OCI-LY1 (cell line): ENCODE measurements at regions not wholly inside any gene's neighbourhood (a gene's known extent, or its start where the extent isn't known, plus 50 kb on each side); places are given as distances from the start of the nearest gene placed in this dataset.

ENCODE experiments used
- H2AFZ ChIP-seq: fragments of 200-600 bp; sonication (generic), shearing (Covaris generic); 2 replicates; pipeline ENCODE4 v1.6.0; 2014; ENCODE audit warnings: antibody characterized with exemption, mild to moderate bottlenecking, low read length
- H3F3A ChIP-seq: fragments of 200-600 bp; sonication (generic), shearing (Covaris generic); 2 replicates; pipeline ENCODE4 v1.6.0; 2014; ENCODE audit warnings: mild to moderate bottlenecking, antibody characterized with exemption, low read length, moderate library complexity; ENCODE audit not compliant: insufficient read depth
- H3K27ac ChIP-seq: fragments of 200-600 bp; sonication (generic); 2 replicates; pipeline ENCODE4 v1.5.1; 2014; ENCODE audit warnings: low read length, mixed run types, mild to moderate bottlenecking, low read depth; ENCODE audit not compliant: poor library complexity, severe bottlenecking
- H3K27me3 ChIP-seq: fragments of 200-600 bp; sonication (generic); 2 replicates; pipeline ENCODE4 v1.6.0; 2014; ENCODE audit warnings: antibody characterized with exemption, mild to moderate bottlenecking, low read length, moderate library complexity; ENCODE audit not compliant: insufficient read depth
- H3K36me3 ChIP-seq: fragments of 200-600 bp; sonication (generic); 2 replicates; pipeline ENCODE4 v1.6.1; 2014; ENCODE audit warnings: mild to moderate bottlenecking, antibody characterized with exemption, low read length, moderate library complexity, mixed read lengths; ENCODE audit not compliant: insufficient read depth
- H3K4me1 ChIP-seq: fragments of 200-600 bp; sonication (generic); 2 replicates; pipeline ENCODE4 v1.5.1; 2014; ENCODE audit warnings: mild to moderate bottlenecking, low read length, moderate library complexity; ENCODE audit not compliant: insufficient read depth, severe bottlenecking
- H3K4me2 ChIP-seq: fragments of 200-600 bp; sonication (generic), shearing (Covaris generic); 2 replicates; pipeline ENCODE4 v1.6.1; 2014; ENCODE audit warnings: low read length
- H3K4me3 ChIP-seq: fragments of 200-600 bp; sonication (generic); 2 replicates; pipeline ENCODE4 v1.5.1; 2014; ENCODE audit warnings: low read length, low read depth, mild to moderate bottlenecking, mixed read lengths; ENCODE audit not compliant: poor library complexity, severe bottlenecking
- H3K79me2 ChIP-seq: fragments of 200-600 bp; shearing (Covaris generic); 2 replicates; pipeline ENCODE4 v1.6.1; 2016; ENCODE audit warnings: mixed run types, low read length, mixed read lengths; ENCODE audit not compliant: insufficient read depth
- H3K9ac ChIP-seq: fragments of 200-600 bp; sonication (generic), shearing (Covaris generic); 2 replicates; pipeline ENCODE4 v1.6.1; 2014; ENCODE audit warnings: mild to moderate bottlenecking, low read length, mixed read lengths
- H3K9me2 ChIP-seq: fragments of 200-600 bp; sonication (generic), shearing (Covaris generic); 2 replicates; pipeline ENCODE4 v1.6.1; 2014; ENCODE audit warnings: low read depth, mild to moderate bottlenecking, low read length, mixed read lengths
- H3K9me3 ChIP-seq: fragments of 200-600 bp; shearing (Covaris generic); 2 replicates; pipeline ENCODE4 v1.6.1; 2014; ENCODE audit warnings: low read length, mixed read lengths
- H4K20me1 ChIP-seq: fragments of 200-600 bp; sonication (generic), shearing (Covaris generic); 2 replicates; pipeline ENCODE4 v1.6.0; 2016; ENCODE audit warnings: mild to moderate bottlenecking, low read length; ENCODE audit not compliant: insufficient read depth
- CTCF ChIP-seq: fragments of 200-600 bp; sonication (generic), shearing (Covaris generic); IDR thresholded peaks from 2 replicates; pipeline ENCODE4 v1.5.1; 2017; ENCODE audit warnings: mild to moderate bottlenecking, antibody characterized with exemption, low read length, moderate library complexity, mixed read lengths
- EZH2 ChIP-seq: fragments of 200-600 bp; sonication (generic), shearing (Covaris generic); IDR thresholded peaks from 2 replicates; pipeline ENCODE4 v1.8.0; 2017; ENCODE audit warnings: borderline replicate concordance, mixed run types, mild to moderate bottlenecking, antibody characterized with exemption, low read length, moderate library complexity, mixed read lengths

DNA sequence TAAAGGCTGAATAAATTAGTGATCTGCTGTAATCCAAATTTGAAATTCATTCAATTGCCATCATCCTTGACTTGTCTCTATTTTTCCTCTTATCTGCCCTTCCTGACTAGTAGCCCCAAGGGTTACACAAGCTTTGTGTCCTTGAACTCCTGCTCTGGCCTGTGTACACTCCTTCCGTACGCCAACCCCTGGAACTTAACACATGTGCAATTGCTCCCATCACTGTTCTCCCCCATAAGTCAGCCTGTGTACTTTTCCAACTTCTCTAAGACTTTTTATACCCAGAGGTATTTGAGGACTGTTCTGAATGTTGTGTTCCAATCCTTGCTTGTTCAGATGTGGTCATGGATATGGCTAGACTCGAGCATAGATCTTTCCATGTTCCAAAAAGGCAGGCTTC, 171.1 kb upstream of the G2E3 start:
- TF ChIP-seq EZH2 (no peak), CTCF (no peak)
- Histone ChIP-seq H3F3A (no peaks in the 10 kb centered on the region), H3K36me3 (no peaks in the 10 kb centered on the region), H3K4me3 (no peak overlapping the region), H3K9me2 (no peaks in the 10 kb centered on the region), H4K20me1 (no peaks in the 10 kb centered on the region), H3K27ac (no peak overlapping the region), H3K79me2 (no peaks in the 10 kb centered on the region), H3K27me3 (no peaks in the 10 kb centered on the region), H2AFZ (no peak overlapping the region), H3K4me2 (no peak overlapping the region), H3K9ac (no peak overlapping the region), H3K4me1 (no peaks in the 10 kb centered on the region), H3K9me3 (no peaks in the 10 kb centered on the region)

DNA sequence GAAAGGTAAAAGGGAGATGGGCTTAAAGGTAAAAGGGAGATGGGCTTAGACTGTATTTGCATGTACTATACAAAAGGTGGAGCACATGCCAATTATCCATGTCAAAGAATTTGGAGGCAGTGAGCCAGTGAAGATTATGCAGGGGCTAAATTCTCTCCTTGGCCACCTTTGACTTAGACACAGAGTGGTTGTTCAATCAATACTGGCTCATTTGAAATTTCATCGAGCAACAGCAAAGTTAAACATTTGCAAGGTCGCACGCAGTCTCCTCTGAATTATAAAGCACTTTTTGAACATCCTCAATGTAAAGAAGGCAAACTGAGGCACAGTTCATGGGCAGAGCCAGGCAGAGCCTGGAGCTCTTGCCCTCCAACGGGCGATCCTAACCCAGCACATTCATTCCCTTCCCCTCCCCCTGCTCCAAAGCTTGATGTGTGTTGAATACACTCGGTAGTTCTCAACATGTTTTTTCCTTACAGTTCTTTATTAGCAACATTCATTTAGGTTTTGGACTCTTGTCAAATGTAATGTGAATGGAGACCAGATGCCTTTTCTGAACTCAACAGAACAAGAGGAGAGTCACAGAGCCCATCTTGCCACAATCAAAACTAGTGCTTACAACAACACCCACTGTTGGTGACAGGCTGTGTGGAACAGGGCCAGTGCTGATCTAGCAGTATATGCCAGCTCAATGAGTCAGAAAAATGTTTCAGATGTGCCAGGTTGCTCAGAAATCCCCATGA, 169.7 kb upstream of the G2E3 start:
- H3K4me1 ChIP-seq: no peaks in the 10 kb centered on the region
- no peaks in the 10 kb centered on the region for H4K20me1 ChIP-seq
- no peaks in the 10 kb centered on the region for H3K36me3 ChIP-seq
- H3K27ac ChIP-seq: no peak overlapping the region
- no peaks in the 10 kb centered on the region for H3K9me2 ChIP-seq
- no peak overlapping the region for H3K4me2 ChIP-seq
- TF ChIP-seq CTCF: no peak
- TF ChIP-seq EZH2: no peak
- H3K27me3 ChIP-seq: no peaks in the 10 kb centered on the region
- H3K9ac ChIP-seq: no peak overlapping the region
- H2AFZ ChIP-seq: no peak overlapping the region
- no peaks in the 10 kb centered on the region for H3K9me3 ChIP-seq
- no peaks in the 10 kb centered on the region for H3K79me2 ChIP-seq
- H3K4me3 ChIP-seq: no peak overlapping the region
- H3F3A ChIP-seq: no peaks in the 10 kb centered on the region

DNA sequence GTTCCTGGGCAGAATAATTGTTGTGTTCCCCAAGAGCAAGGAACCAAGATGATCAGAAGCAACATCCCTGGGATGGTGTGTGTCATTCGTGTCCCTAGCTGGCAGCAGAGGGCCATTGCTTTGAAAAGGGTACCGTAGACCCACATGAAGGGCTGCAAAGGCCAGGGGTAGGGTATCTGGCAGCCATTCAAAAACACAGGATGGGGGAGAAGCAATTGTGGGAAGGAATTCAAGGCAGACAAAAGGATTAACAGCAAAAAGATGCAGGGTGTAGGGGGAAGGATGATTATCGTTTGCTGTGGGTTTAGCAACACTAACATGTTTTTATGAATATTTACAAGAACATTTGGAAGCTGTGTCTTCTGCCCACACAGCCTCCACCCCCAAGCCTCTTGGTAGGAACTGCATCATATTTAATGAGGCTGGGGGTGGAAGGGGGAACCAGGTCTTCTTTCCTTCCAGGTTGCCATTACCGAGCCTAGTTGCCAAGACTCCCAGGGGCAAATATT, 169.0 kb upstream of the G2E3 start:
- Histone ChIP-seq H3K4me3 (no peak overlapping the region), H3K27ac (no peak overlapping the region), H4K20me1 (no peaks in the 10 kb centered on the region), H3K9ac (no peak overlapping the region), H3K9me3 (no peaks in the 10 kb centered on the region), H3K36me3 (no peaks in the 10 kb centered on the region), H3K9me2 (no peaks in the 10 kb centered on the region), H3K79me2 (no peaks in the 10 kb centered on the region), H3K4me1 (no peaks in the 10 kb centered on the region), H3F3A (no peaks in the 10 kb centered on the region), H3K4me2 (no peak overlapping the region), H3K27me3 (no peaks in the 10 kb centered on the region), H2AFZ (no peak overlapping the region)
- TF ChIP-seq EZH2: no peak
- TF ChIP-seq CTCF: no peak
